Spleen (tissue), 7 donors: ENCODE measurements at regions not wholly inside any gene's neighbourhood (a gene's known extent, or its start where the extent isn't known, plus 50 kb on each side); places are given as distances from the start of the nearest gene placed in this dataset.

ENCODE experiments used
- CTCF ChIP-seq, 11 experiments: fragments of 200-600 bp in 7 of 11; fragments of 450-650 bp in 4 of 11; sonication (generic) in 4 of 11; IDR thresholded peaks in 8 of 11; conservative IDR thresholded peaks in 3 of 11; 1 replicate in 7 of 11; 2 replicates in 4 of 11; pipeline versions ENCODE4 v1.4.0 to v1.8.0; 2016 to 2021; ENCODE audit warnings: antibody characterized with exemption in 11 of 11, inconsistent platforms in 4 of 11, mild to moderate bottlenecking in 1 of 11
- POLR2A ChIP-seq, 3 donors: fragments of 450-650 bp; IDR thresholded peaks; one replicate each; pipeline ENCODE4 v1.5.1; 2017; ENCODE audit warnings: antibody characterized with exemption in 3 of 3, mild to moderate bottlenecking in 1 of 3
- POLR2AphosphoS5 ChIP-seq, 3 donors: sonication (generic); formaldehyde crosslinking; IDR thresholded peaks; one replicate each; pipeline ENCODE4 v1.5.1; 2017; ENCODE audit warnings: antibody characterized with exemption in 3 of 3
- donor health status: DM: no; HTN: no; CAD: no; lungs with moderate emphysema.
- donor health status: DM: no; HTN: no; CAD: no.
- donor health status: DM: no; HTN: no; CAD: no.

GRCh38 chr10:64159910-64160872 is 639.0 kb downstream of the REEP3 start:
- TF ChIP-seq CTCF (IDR thresholded peaks at IDR 0.05 in 8 of 11, conservative IDR thresholded peaks at IDR 0.05 in 3 of 11) (no peak), POLR2AphosphoS5 (IDR thresholded peaks at IDR 0.05) (no peak), POLR2A (IDR thresholded peaks at IDR 0.05) (no peak)
